Suprapubic skin (tissue), 2 donors: ENCODE measurements at regions not wholly inside any gene's neighbourhood (a gene's known extent, or its start where the extent isn't known, plus 50 kb on each side); places are given as distances from the start of the nearest gene placed in this dataset.

Source experiments
- EP300 ChIP-seq: sonication (generic); formaldehyde crosslinking; IDR thresholded peaks from one replicate; pipeline ENCODE4 v1.6.1; 2017; ENCODE audit warnings: antibody characterized with exemption
- POLR2A ChIP-seq, 2 donors: fragments of 450-650 bp; IDR thresholded peaks; one replicate each; pipeline ENCODE4 v1.6.1; 2017; ENCODE audit warnings: antibody characterized with exemption in 2 of 2, mild to moderate bottlenecking in 2 of 2, moderate library complexity in 2 of 2

GRCh38 chrX:96590403-96590802 is 94.2 kb upstream of the DIAPH2 start:
- TF ChIP-seq EP300 = no peak
- TF ChIP-seq POLR2A (IDR thresholded peaks at IDR 0.05) = no peak
